PFSK-1 (cell line): ENCODE measurements at regions not wholly inside any gene's neighbourhood (a gene's known extent, or its start where the extent isn't known, plus 50 kb on each side); places are given as distances from the start of the nearest gene placed in this dataset.

Source experiments
- FOXP2 ChIP-seq: optimal IDR thresholded peaks from 2 replicates; pipeline ENCODE3; 2011; ENCODE audit warnings: borderline replicate concordance, control low read depth, inconsistent platforms; ENCODE audit not compliant: insufficient read depth; ENCODE audit errors: extremely low read length, extremely low read depth
- POLR2AphosphoS5 ChIP-seq: IDR thresholded peaks from 2 replicates; pipeline ENCODE4 v1.6.1; 2012; ENCODE audit warnings: low read depth, mild to moderate bottlenecking, control low read depth, low read length, moderate library complexity
- SIN3A ChIP-seq: IDR thresholded peaks from 2 replicates; pipeline ENCODE4 v1.6.1; 2012; ENCODE audit warnings: mild to moderate bottlenecking, low read length, moderate library complexity, borderline replicate concordance; ENCODE audit not compliant: insufficient read depth
- TAF1 ChIP-seq: IDR thresholded peaks from 2 replicates; pipeline ENCODE4 v1.6.1; 2012; ENCODE audit warnings: low read length, control low read depth, borderline replicate concordance; ENCODE audit not compliant: insufficient read depth
- TF ChIP-seq, protein P1 (sequence below), 2 experiments: IDR thresholded peaks; 2 replicates each; pipeline versions ENCODE4 v1.6.1 to v1.8.0; 2011 to 2012; ENCODE audit warnings: low read depth in 2 of 2, low read length in 2 of 2, control low read depth in 1 of 2, inconsistent platforms in 1 of 2, mild to moderate bottlenecking in 1 of 2, moderate library complexity in 1 of 2; ENCODE audit not compliant: insufficient read depth in 1 of 2

DNA sequence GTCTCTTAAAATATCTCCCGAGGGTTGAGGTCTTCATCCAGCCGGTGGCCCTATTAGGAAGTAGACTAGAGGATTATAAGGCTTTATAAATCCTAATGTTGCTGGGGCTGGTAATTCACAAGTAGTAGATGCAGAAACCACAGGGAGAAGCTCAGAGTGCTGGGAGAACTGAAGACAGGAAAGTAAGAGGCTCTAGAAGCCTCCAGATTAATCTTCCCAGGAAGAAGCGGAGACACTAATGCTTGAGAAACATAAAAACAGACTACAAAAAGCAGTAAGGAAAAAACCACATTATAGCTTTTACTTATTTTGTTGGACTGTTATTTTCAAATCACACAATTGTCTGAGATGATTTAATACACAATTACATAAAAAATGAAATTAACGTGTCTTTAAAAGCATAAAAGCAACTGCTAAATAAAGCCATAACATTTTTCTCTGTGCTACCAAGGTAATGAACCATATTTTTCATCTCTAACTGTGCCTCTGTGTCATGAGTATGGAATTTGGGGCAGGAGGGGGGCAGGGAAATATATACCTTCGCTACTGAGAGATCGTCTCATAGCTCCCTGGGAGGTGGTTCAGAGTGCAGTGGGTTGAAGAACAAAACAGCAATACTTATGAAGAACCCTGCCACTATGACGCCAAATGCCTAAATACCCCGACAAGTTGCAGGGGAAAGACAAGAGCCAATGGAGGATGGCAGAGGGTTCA, 806.2 kb upstream of the WWC1 start:
- TF ChIP-seq SIN3A: no peak
- no peak for TF ChIP-seq POLR2AphosphoS5
- no peak for TF ChIP-seq FOXP2
- TF ChIP-seq, protein P1, sequence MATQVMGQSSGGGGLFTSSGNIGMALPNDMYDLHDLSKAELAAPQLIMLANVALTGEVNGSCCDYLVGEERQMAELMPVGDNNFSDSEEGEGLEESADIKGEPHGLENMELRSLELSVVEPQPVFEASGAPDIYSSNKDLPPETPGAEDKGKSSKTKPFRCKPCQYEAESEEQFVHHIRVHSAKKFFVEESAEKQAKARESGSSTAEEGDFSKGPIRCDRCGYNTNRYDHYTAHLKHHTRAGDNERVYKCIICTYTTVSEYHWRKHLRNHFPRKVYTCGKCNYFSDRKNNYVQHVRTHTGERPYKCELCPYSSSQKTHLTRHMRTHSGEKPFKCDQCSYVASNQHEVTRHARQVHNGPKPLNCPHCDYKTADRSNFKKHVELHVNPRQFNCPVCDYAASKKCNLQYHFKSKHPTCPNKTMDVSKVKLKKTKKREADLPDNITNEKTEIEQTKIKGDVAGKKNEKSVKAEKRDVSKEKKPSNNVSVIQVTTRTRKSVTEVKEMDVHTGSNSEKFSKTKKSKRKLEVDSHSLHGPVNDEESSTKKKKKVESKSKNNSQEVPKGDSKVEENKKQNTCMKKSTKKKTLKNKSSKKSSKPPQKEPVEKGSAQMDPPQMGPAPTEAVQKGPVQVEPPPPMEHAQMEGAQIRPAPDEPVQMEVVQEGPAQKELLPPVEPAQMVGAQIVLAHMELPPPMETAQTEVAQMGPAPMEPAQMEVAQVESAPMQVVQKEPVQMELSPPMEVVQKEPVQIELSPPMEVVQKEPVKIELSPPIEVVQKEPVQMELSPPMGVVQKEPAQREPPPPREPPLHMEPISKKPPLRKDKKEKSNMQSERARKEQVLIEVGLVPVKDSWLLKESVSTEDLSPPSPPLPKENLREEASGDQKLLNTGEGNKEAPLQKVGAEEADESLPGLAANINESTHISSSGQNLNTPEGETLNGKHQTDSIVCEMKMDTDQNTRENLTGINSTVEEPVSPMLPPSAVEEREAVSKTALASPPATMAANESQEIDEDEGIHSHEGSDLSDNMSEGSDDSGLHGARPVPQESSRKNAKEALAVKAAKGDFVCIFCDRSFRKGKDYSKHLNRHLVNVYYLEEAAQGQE (IDR thresholded peaks at IDR 0.05; ENCODE audit: insufficient read depth in 1 of 2, low read depth in 2 of 2, low read length in 2 of 2): no peak
- no peak for TF ChIP-seq TAF1
